H1 (cell line): ENCODE measurements at regions not wholly inside any gene's neighbourhood (a gene's known extent, or its start where the extent isn't known, plus 50 kb on each side); places are given as distances from the start of the nearest gene placed in this dataset.

Experiments used
- BCL11A ChIP-seq, 2 experiments: IDR thresholded peaks; one replicate each; pipeline ENCODE4 v1.6.1; 2011; ENCODE audit warnings: low read depth in 2 of 2, low read length in 2 of 2, mild to moderate bottlenecking in 2 of 2
- EP300 ChIP-seq, 2 experiments: IDR thresholded peaks; 1 replicate in 1 of 2; 2 replicates in 1 of 2; pipeline ENCODE4 v1.6.1; 2011 to 2012; ENCODE audit warnings: low read depth in 2 of 2, low read length in 2 of 2, mild to moderate bottlenecking in 2 of 2, borderline replicate concordance in 1 of 2, inconsistent platforms in 1 of 2, moderate library complexity in 1 of 2
- EZH2 ChIP-seq: fragments of 200-600 bp; sonication (generic); IDR thresholded peaks from 2 replicates; pipeline ENCODE4 v1.7.1; 2012; ENCODE audit warnings: low read depth, mild to moderate bottlenecking, moderate library complexity, low read length, inconsistent platforms; ENCODE audit not compliant: severe bottlenecking
- SIN3A ChIP-seq, 2 experiments: IDR thresholded peaks in 1 of 2; conservative IDR thresholded peaks in 1 of 2; 2 replicates each; pipeline ENCODE4 v1.6.1; 2011 to 2012; ENCODE audit warnings: low read length in 2 of 2, improper control_type of control experiment in 1 of 2, low read depth in 1 of 2, mild to moderate bottlenecking in 1 of 2
- SP2 ChIP-seq: IDR thresholded peaks from 2 replicates; pipeline ENCODE4 v1.6.1; 2012; ENCODE audit warnings: mild to moderate bottlenecking, low read length, inconsistent platforms
- TEAD4 ChIP-seq: IDR thresholded peaks from 2 replicates; pipeline ENCODE4 v1.6.1; 2012; ENCODE audit warnings: low read depth, low read length, inconsistent platforms, mixed read lengths

GRCh38 chr14:37731094-37731493, 135.7 kb downstream of the TTC6 start (continued):
- TF ChIP-seq BCL11A (IDR thresholded peaks at IDR 0.05; ENCODE audit: low read depth in 2 of 2, low read length in 2 of 2) (no peak), SP2 (no peak), TEAD4 (no peak), EZH2 (no peak), EP300 (IDR thresholded peaks at IDR 0.05; ENCODE audit: borderline replicate concordance in 1 of 2, low read depth in 2 of 2, low read length in 2 of 2) (no peak), SIN3A (conservative IDR thresholded peaks at IDR 0.05 in 1 of 2, IDR thresholded peaks at IDR 0.05 in 1 of 2; ENCODE audit: low read depth in 1 of 2, low read length in 2 of 2) (no peak)
